ENCODE measurements at regions not wholly inside any gene's neighbourhood (a gene's known extent, or its start where the extent isn't known, plus 50 kb on each side); places are given as distances from the start of the nearest gene placed in this dataset.
"Not testable (repeated sequence)": the region's sequence is repeated elsewhere in the genome, so short reads cannot be mapped to it uniquely, and the experiment has no call there.

DNA sequence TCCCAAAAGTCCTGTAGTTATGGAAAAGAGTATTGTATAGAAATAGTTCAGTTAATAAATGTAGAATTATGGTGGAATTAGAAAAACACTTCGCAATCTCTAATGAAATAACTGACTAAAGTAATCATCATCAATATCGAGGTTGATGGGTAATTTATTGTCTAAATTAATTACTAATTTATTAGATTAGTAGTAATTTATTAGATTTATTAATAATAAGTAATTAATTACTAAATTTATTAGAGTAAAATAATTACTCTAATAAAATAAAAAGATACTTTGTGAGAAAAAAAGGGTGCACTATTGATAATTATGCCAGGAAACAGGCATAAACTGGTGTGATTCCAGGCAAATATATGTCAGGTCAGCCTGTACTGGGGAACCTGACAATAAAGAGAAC, 455.6 kb downstream of the AASDHPPT start:
- no peak for TF ChIP-seq CTCF (conservative IDR thresholded peaks at IDR 0.05; ENCODE audit: low read length)
- no peak overlapping the region for H3K4me3 ChIP-seq (ENCODE audit: low read length)
- DNase-seq (ENCODE audit: low read depth), result no peak

DNA sequence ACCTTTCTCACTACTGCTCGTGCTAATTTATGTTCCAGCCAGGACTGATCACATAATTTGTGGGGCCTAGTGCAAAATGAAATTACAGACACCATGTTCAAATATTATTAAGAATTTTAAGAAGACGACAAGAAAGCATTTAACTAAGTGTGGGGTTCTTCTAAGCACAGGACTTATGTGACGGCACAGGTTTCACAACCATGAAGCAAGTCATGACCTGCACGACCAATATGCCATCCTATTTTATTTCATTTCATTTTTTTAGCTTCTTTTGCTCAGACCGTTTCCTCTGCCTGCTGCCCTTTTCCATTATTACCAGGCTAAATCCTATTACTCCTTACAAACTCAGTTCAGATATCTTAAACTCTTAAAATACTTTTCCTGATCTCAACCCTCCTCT, 462.5 kb downstream of the AASDHPPT start:
- H3K4me3 ChIP-seq (ENCODE audit: low read length), result no peak overlapping the region
- DNase-seq (ENCODE audit: low read depth), result no peak
- no peak for TF ChIP-seq CTCF (conservative IDR thresholded peaks at IDR 0.05; ENCODE audit: low read length)

- H3K4me3 ChIP-seq (ENCODE audit: low read length), result no peak overlapping the region
Observed at GRCh38 chr11:106548406-106548805, 469.9 kb downstream of the GUCY1A2 start.

GRCh38 chr11:106551744-106552673, 466.3 kb downstream of the GUCY1A2 start:
- no peak for TF ChIP-seq CTCF (conservative IDR thresholded peaks at IDR 0.05; ENCODE audit: low read length)
- no peak for DNase-seq (ENCODE audit: low read depth)
- H3K4me3 ChIP-seq (ENCODE audit: low read length), result no peak overlapping the region

More at GRCh38 chr11:106548406-106548805, 469.9 kb downstream of the GUCY1A2 start:
- TF ChIP-seq CTCF (conservative IDR thresholded peaks at IDR 0.05; ENCODE audit: low read length), result no peak
- no peak for DNase-seq (ENCODE audit: low read depth)

DNA sequence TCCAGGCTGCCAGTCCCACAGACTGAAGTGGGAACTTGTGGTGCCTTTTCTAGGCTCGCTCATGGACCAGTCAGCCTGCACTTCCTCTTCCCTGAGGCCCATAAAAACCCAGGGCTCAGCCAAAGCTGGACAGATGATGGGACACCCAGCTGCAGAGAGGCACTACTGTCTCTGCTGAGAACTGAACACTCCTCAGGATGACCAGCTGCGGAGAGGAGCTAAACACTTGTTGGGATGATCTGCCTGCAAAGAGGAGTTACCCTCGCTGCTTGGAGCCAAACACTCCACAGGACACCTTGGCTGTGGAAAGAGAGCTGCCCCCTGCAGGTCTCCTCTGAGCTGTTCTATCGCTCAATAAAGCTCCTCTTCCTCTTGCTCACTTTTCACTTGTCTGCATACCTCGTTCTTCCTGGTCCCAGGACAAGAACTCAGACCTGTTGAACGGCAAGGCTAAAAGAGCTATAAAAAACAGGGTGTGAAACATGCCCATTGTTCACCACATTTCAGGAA, 465.5 kb downstream of the GUCY1A2 start:
- TF ChIP-seq CTCF (conservative IDR thresholded peaks at IDR 0.05; ENCODE audit: low read length), result no peak
- no peak for DNase-seq (ENCODE audit: low read depth)
- no peak overlapping the region for H3K4me3 ChIP-seq (ENCODE audit: low read length)

DNA sequence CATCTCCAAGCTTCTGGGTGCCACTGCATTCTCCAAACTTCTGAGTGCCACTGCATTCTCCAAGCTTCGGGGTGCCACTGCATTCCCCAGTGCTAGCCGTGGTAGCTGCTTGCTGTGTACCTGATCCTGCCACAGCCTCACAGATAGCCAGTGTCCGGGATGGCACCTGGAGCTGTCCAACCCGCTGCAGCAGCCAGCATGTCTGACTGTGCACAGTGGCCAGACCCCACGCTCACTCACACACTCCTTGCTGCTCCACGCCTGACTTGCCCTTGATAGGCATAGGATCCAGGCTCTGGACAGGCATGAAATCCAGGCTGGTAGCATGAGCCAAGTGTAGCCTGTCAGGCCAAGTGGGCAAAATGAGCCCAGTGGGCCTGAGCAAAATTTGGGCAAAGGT, 465.0 kb downstream of the GUCY1A2 start:
- no peak for TF ChIP-seq CTCF (conservative IDR thresholded peaks at IDR 0.05; ENCODE audit: low read length)
- no peak overlapping the region for H3K4me3 ChIP-seq (ENCODE audit: low read length)
- DNase-seq (ENCODE audit: low read depth), result no peak

- not testable (repeated sequence) for DNase-seq (ENCODE audit: low read depth); H3K4me3 ChIP-seq (ENCODE audit: low read length)
Observed at GRCh38 chr11:106555566-106556250, 462.6 kb downstream of the GUCY1A2 start.

All from AG10803 (cell line).